ENCODE measurements at regions not wholly inside any gene's neighbourhood (a gene's known extent, or its start where the extent isn't known, plus 50 kb on each side); places are given as distances from the start of the nearest gene placed in this dataset.

- TF ChIP-seq, protein P1, sequence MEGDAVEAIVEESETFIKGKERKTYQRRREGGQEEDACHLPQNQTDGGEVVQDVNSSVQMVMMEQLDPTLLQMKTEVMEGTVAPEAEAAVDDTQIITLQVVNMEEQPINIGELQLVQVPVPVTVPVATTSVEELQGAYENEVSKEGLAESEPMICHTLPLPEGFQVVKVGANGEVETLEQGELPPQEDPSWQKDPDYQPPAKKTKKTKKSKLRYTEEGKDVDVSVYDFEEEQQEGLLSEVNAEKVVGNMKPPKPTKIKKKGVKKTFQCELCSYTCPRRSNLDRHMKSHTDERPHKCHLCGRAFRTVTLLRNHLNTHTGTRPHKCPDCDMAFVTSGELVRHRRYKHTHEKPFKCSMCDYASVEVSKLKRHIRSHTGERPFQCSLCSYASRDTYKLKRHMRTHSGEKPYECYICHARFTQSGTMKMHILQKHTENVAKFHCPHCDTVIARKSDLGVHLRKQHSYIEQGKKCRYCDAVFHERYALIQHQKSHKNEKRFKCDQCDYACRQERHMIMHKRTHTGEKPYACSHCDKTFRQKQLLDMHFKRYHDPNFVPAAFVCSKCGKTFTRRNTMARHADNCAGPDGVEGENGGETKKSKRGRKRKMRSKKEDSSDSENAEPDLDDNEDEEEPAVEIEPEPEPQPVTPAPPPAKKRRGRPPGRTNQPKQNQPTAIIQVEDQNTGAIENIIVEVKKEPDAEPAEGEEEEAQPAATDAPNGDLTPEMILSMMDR (IDR thresholded peaks at IDR 0.05), result no peak
- no peak for TF ChIP-seq POLR2A (IDR thresholded peaks at IDR 0.05)
- WGBS, 2 donors, result 86 to 100% methylated on average over 4 to 5 of the region's 8 CpGs
- Histone ChIP-seq H3K4me1 (peaks cover 0 to 9% (median 3%) of the 10 kb centered on the region in 3 donors), H3K4me3 (no peak overlapping the region), H3K27me3 (peaks cover 0 to 52% (median 0%) of the 10 kb centered on the region in 4 donors), H3K36me3 (no peaks in the 10 kb centered on the region), H3K9me3 (no peaks in the 10 kb centered on the region), H3K27ac (no peak overlapping the region)
- intact Hi-C loops (cut with DNase I), result loop anchor here (10.0 kb wide), 1 partner anchor 855 kb away; no protein-coding TSS in a partner anchor
- DNase-seq, result no peak
Observed at GRCh38 chr13:26979334-26979733, 192.3 kb downstream of the USP12 start.

GRCh38 chr13:26978081-26978860 lies 193.3 kb downstream of the USP12 start:
- Histone ChIP-seq H3K36me3 (no peaks in the 10 kb centered on the region), H3K4me1 (peaks cover 0 to 2% (median under 1%) of the 10 kb centered on the region in 3 donors), H3K27ac (no peak overlapping the region), H3K9me3 (no peaks in the 10 kb centered on the region), H3K27me3 (peaks cover 0 to 62% (median 0%) of the 10 kb centered on the region in 4 donors), H3K4me3 (no peak overlapping the region)
- no peak for TF ChIP-seq POLR2A (IDR thresholded peaks at IDR 0.05)
- DNase-seq, result no peak
- intact Hi-C loops (cut with DNase I), result loop anchor here (10.0 kb wide), 1 partner anchor 857 kb away; no protein-coding TSS in a partner anchor
- WGBS, 2 donors, result 55 to 71% methylated on average over 10 to 12 of the region's 12 CpGs

DNA sequence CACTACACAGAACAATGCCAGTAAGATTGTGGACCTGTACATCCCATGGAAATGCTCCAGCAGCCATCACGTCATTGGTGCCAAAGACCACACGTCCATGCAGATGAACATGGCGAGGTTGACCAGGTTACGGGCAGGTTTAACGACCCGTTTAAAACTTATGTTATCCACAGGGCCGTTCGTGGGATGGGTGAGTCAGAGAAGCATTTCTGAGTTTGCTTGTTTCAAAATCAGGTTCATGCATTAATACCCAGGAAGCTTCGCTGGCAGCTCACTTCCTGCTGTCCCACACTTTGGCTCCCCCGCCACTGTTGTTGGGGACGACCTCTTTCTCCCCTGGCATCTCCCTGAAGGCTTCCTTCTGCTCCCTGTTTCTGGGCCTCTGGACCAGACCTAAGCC lies 194.1 kb downstream of the USP12 start:
- no peak overlapping the region for H3K4me3 ChIP-seq
- H3K27ac ChIP-seq, result no peak overlapping the region
- H3K4me1 ChIP-seq, result no peaks in the 10 kb centered on the region
- no peak for DNase-seq
- H3K9me3 ChIP-seq, result no peaks in the 10 kb centered on the region
- WGBS, 2 donors, result 36 to 46% methylated on average over 11 of the region's 11 CpGs
- peaks cover 0 to 64% (median 0%) of the 10 kb centered on the region in 4 donors for H3K27me3 ChIP-seq
- TF ChIP-seq, protein P1 (IDR thresholded peaks at IDR 0.05), result no peak
- TF ChIP-seq POLR2A (IDR thresholded peaks at IDR 0.05), result no peak
- no peaks in the 10 kb centered on the region for H3K36me3 ChIP-seq
- intact Hi-C loops (cut with DNase I), result loop anchor here (10.0 kb wide), 1 partner anchor 857 kb away; no protein-coding TSS in a partner anchor

GRCh38 chr13:26976313-26976712 lies 195.3 kb downstream of the USP12 start:
- no peaks in the 10 kb centered on the region for H3K4me1 ChIP-seq

GRCh38 chr13:26973946-26974345 lies 197.7 kb downstream of the USP12 start:
- no peaks in the 10 kb centered on the region for H3K4me1 ChIP-seq
- 51 to 86% methylated on average over 3 to 4 of the region's 4 CpGs for WGBS, 2 donors
- H3K36me3 ChIP-seq, result no peaks in the 10 kb centered on the region
- no peak overlapping the region for H3K27ac ChIP-seq
- peaks cover 0 to 51% (median 0%) of the 10 kb centered on the region in 4 donors for H3K27me3 ChIP-seq
- no peaks in the 10 kb centered on the region for H3K9me3 ChIP-seq
- H3K4me3 ChIP-seq, result no peak overlapping the region
- no peak for DNase-seq
- intact Hi-C loops (cut with DNase I), result loop anchor here (10.0 kb wide), 1 partner anchor 861 kb away; no protein-coding TSS in a partner anchor
- TF ChIP-seq, protein P1 (IDR thresholded peaks at IDR 0.05), result no peak
- TF ChIP-seq POLR2A (IDR thresholded peaks at IDR 0.05), result no peak

More at GRCh38 chr13:26976313-26976712, 195.3 kb downstream of the USP12 start:
- DNase-seq, result no peak
- no peak for TF ChIP-seq POLR2A (IDR thresholded peaks at IDR 0.05)
- TF ChIP-seq, protein P1 (IDR thresholded peaks at IDR 0.05), result no peak
- intact Hi-C loops (cut with DNase I), result loop anchor here (10.0 kb wide), 1 partner anchor 858 kb away; no protein-coding TSS in a partner anchor
- H3K36me3 ChIP-seq, result no peaks in the 10 kb centered on the region
- H3K9me3 ChIP-seq, result no peaks in the 10 kb centered on the region
- no peak overlapping the region for H3K27ac ChIP-seq
- 60% methylated on average over 1 of the region's 1 CpG for WGBS, 2 donors
- peaks cover 0 to 64% (median 0%) of the 10 kb centered on the region in 4 donors for H3K27me3 ChIP-seq
- no peak overlapping the region for H3K4me3 ChIP-seq
